GM19035 (cell line): ENCODE measurements at regions not wholly inside any gene's neighbourhood (a gene's known extent, or its start where the extent isn't known, plus 50 kb on each side); places are given as distances from the start of the nearest gene placed in this dataset.
"Not testable (repeated sequence)": the region's sequence is repeated elsewhere in the genome, so short reads cannot be mapped to it uniquely, and the experiment has no call there.

Experiments
- ATAC-seq: cut with Tn5 transposase; IDR thresholded peaks from one replicate; pipeline ENCODE4 v1.9.1; 2021; ENCODE audit not compliant: unreplicated experiment

DNA sequence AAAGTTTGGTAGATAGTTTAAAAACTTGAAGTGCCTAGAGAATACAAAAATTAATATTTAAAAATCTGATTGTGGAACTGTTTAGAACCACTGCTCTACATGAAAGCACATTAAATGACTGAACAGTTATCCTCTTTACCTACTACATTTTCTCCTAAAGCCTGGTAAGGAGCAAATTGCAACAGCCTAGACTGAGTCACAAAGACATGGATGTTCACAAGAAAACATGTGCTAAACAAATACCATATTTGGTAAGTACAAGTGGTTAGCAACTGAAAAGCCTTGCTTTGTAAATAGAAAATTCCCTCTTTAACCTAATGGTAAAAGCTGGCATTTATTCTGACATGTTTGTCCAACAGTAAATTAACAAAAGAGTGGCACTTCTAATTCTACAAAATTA, 203.1 kb downstream of the FBXO8 start:
- ATAC-seq = no peak

DNA sequence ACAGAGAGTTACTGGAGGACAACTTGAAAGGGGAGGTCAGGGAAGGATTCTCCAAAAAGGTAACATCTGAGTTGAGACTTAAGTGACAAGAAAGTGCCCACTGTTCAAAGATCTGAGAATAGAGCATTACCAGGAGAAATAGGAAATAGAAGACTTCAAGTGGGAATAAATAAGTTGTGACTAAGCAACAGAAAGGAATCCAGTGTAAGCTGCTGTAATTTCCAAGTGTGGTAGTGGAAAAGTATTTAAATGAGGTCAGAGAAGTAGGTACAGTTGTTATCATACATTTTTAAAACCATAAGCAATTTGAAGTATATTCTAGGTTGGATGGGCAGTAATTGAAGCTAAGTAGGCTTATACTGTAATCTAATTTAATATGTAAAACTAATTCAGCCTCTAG, 211.9 kb downstream of the FBXO8 start:
- ATAC-seq = no peak

DNA sequence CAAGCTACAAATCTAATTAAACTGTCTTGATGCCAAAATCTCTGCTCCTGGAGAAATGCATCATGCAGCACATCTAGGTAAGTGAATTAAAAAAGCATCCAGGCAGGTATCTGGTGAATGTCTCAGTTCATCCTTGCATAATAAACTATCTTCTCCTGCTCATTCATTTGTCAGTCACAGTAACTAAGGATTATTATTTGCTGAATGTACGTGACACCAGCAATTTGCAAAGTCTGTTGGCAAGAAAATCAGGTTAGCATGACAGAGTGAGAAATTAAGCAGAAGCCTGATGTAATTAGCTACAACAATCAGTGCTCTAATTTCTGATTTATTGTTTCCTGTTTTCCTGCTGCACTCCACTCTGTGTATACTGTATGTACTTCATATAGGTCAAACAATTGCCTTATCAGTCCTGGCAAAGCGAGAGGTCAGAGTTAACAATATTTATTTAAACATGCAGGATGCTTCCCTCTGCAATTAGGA, 213.6 kb downstream of the FBXO8 start:
- no peak for ATAC-seq

DNA sequence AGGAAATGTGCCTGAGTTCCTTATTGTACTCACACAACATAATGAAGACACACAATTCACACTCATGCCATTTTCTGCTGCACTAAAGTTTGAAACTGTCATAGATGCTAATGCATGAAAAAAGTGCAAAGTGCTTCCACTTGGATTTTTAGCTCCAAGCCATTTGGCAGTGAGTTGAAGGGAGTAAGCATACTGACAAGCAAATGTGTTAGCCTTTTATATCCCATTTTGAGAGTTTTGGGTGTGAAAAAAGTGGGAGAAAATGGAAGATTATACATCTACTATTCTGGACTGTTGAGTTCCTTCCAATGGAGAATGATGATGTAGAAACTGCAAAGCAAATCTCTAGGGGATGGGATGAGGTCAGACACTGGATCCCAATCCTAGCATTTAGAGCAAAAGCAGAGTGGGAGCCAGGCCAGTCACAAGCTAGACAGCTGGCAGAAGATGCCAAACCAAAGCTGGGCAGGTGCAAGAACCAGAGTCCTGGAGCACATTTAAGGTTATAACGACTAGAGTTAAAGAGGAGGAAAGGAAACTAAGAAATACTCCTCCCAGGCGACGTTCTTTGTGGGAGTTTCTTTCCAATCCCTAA, 216.8 kb downstream of the FBXO8 start:
- ATAC-seq = no peak

DNA sequence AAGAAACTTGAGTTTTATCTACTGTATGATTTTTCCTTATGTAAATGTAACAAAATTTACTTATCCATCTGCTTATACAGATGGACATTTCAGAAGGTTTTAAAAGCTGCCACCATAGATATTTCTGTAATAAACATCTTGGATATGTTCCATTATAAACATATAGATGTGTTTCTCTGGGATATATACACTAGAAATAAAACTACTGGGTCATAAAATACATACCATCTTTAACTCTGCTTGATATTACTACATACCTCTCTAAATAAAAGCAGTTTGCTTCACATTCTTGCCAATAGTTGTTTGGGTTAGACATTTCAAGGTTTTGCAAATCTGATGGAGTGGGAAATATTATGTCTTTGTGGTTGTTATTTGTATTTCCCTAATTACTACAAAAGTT, 220.6 kb downstream of the FBXO8 start:
- no peak for ATAC-seq

DNA sequence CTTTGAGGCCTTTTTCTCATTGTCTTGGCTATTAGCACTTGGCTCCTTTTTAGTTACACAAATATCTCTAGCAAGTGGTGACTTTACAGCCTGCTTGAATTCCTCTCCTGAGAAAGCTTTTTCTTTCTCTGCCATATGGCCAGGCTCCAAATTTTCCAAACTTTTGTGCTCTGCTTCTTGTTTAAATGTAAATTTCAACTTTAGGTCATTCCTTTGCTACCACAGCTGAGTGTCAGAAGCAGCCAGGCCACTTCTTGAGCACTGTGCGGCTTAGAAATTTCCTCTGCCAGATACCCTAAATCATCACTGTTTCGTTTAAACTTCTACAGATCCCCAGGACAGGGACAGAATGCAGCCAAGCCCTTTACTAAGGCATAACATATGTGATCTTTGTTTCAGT, 222.4 kb downstream of the FBXO8 start:
- ATAC-seq = no peak

DNA sequence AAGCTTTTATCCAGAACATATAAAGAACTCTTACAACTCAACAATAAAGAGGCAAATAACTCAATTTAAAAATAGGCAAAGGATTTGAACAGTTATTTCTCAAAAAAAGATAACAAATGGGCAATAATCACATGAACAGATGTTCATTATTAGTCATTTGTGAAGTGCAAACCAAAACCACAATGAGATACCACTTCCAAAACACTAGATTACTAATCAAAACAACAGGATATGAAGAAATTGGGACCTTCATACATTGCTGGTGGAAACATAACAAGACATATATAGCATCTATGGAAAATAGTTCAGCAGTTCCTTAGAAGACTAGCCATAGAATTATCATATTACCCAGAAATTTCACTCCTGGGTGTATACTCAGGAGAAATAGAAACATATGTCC, 224.6 kb downstream of the FBXO8 start:
- ATAC-seq = no peak

DNA sequence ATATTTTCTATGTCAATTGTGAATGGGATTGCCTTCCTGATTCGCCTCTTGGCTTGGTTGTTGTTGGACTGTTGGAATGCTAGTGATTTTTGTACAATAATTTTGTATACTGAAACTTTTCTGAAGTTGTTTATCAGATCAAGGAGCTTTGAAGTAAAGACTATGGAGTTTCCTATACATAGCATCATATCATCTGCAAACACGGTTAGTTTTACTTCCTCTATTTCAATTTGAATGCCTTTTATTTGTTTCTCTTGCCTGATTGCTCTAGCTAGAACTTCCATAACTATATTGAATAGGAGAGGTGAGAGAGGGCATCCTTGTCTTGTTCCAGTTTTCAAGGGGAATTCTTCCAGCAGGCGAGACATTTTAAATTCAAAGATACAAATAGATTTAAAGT, 226.5 kb downstream of the FBXO8 start:
- ATAC-seq = no peak

DNA sequence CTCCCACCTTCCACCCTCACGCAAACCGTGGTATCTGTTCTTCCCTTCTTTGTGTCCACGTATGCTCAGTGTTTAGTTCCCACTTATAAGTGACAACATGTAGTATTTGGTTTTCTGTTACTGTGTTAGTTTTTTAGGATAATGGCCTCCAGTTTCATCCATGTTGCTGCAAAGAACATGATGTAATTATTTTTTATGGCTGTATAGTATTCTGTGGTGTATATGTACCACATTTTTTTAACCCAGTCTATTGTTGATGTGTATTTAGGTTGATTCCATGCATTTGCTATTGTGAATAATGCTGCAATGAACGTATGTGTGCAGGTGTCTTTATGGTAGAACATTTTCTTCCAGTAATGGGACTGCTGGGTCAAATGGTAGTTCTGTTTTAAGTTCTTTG, 228.1 kb downstream of the FBXO8 start:
- no peak for ATAC-seq

DNA sequence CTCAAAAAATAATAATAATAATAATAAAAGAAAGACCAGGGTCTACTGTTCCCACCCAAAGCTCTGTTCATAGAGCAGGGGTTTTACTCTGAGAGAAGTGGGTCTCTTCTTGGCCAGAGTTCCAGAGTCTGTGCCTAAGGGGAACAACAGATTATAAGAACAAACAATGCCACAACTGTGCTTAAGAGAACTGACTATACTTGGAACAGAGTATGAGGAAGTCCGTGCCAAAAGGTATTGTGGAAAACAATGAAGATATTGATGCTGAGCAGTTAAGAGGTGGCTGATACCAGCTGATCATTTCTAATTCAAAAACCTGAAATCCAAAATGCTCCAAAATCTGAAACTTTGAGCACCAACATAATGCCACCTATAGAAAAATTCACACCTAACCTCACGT, 229.6 kb downstream of the FBXO8 start:
- no peak for ATAC-seq

DNA sequence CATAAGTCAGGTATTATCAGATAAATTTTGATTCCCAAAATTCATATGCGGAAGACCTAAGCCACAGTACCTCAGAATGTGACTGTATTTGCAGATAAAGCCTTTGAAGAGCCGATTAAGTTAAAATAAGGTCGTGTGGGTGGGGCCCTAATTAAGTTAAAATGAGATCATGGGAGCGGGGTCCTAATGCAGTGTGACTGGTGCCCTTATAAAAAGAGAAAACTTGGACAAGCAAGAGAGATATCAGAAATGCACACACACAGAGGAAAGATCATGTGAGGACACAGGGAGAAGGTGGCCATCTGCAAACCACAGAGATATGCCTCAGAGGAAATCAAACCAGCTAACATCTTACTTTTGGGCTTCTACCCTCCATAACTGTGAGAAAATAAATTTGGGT, 236.1 kb downstream of the FBXO8 start:
- no peak for ATAC-seq

DNA sequence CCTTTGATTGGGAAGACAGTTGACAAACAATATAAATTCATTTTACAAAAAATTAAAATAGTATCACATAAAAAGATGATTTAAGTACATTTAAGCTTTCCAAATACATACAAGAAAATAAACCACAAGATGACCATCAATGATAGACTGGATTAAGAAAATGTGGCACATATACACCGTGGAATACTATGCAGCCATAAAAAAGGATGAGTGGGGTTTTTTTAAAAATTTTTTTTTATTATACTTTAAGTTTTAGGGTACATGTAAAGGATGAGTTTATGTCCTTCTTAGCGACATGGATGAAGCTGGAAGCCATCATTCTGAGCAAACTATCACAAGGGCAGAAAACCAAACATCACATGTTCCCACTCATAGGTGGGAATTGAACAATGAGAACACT, 237.6 kb downstream of the FBXO8 start:
- not testable (repeated sequence) for ATAC-seq

DNA sequence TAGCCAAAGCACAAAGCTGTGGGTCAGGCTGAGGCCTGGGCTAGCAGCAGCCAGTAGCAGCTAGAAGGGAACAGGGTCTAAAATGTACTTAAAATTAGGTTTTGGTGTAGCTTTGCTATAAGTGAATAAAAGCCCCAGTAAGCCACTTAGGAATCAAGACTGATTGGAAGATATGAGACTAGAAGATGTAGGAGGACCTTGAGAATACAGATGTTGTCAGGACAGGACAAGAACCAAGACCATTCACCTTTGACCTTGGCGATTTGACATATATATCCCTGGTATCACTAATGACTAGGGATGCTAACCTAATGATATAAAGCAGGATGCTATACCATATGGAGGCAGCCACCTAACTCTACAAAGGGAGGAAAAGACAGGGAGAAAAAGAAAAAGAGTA, 238.1 kb downstream of the FBXO8 start:
- ATAC-seq = no peak

DNA sequence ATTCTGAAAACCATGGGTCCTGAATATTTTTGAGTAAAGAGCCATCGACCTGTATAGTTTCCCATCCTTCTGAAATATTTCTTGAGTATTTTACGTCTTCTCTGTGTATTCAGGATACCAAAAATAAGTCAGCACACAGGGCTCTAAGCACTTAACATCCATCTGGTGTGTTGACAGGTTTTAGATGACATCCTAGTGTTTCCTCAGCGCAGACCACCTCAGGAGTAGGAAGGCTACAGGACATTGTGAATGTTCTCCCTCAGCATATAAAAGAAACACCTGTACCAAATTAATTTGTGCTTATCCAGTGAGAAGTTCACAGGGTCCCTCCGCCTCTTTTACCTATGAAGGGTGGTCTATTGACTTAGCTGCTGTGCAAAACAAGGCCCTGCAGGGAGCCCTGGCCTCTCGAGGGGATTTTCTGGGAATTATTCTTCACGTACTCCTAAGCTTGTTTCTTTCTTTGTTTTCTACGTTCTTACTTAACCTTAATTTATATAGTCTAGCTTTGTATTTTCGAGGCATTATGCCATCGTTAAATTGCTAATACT, 241.8 kb downstream of the FBXO8 start:
- ATAC-seq = no peak

DNA sequence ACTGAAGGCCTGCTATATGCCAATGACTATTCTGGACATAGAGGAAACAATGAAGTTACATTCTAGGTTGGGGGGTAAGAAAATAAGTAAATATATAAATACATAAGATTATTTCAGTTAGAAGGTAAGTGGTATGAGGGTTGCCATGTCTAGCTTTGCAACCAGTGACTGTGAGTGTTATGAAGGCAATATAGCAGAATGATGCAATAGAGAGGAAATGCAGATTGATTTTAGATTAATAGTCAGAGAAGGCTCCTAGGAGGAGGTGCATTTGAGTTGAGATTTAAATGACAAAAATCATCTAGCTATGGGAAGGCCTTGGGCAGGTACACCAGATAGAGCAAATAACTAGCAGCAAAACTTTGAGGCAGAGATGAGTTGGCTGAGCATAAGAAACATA, 243.2 kb downstream of the FBXO8 start:
- ATAC-seq = no peak

DNA sequence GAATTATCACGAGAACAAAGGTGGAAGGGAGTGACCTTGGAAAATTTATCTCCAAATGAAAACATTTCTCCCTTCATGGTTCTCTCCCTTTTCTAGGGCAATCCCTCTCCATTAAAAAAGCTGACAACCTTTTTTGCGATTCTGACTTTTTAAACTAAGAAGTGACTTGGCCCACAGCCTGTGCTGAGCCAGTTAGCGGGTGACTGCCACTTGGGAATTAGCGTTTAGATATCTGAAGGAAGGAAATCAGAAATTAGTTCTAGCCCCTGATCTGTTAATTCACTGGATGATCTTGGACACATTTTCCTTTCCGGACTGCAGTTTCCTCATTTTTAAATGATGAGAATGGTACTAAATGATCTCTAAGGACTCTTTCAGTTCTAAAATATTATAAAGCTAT, 245.0 kb downstream of the FBXO8 start:
- no peak for ATAC-seq

DNA sequence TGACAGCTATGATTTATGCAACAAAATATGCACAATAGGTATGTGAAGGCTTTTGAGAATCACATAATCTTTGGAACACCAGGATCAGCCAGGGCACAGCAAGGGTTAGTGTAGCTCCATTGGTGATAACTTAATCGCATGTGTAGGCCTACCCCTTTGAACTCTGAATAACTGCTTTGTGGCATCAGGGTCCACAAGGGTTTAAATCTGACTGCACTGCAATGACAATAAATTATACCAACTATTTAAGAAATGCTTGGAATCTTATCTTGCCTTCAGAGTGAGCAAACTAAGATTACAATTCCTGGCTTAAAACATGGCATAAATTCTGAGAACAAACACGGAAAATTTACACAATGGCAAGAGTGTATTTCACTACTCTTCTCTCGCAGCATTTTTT, 245.8 kb downstream of the FBXO8 start:
- ATAC-seq = no peak

DNA sequence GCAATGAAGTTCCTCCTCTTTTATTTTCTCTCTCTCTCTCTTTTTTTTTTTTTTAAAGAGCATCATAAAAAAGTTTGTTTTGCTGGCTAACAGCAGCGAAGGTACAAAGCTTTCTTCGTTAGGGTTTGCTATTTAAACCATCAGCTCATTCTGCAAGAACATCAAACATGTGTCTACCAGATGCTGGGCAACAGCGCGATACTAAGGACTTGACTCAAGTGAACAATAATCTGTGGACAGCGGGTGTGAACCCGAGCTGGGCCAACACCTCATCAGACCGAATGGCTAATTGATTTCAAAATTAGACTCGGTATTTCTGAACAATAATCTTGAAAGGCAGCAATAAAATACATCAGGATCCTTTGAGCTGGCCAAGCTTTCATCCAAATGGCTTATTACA, 246.4 kb downstream of the FBXO8 start:
- no peak for ATAC-seq

DNA sequence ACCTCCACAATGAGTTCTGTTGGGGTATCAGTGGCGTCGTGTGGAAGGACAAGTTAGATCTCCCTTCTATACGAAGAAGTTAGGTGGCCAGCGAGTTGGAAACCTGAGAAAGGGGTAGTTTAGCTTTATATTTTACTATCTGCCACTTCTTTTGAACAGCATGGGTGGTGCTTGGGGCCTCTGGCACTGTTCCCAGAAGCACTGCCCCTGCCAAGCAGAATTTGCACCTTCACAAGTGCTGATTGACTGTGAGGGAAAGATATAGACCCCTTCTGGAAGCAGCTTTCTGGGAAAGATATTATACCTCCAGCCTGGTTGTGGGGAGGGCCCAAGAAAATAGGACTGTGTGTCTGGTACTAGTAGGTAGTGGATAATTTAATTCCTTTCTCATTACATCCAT, 246.9 kb downstream of the FBXO8 start:
- no peak for ATAC-seq

DNA sequence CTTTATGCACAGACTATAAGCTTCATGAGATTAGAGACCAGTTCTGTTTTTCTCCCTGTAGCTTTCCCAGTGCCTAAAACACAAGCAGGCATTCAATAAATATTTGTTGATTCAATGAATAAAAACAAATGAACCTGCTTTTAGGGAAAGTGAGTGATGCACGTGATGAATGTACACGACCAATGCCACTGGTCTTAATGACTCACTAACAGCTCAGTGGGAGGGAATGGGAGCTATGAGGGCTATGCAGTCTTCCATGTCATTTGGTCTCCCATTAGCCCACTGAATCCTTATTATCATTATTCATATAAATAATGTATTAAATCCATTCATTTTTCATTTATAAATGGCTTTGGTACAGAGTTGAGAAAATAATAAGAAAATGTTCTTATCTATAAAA, 247.4 kb downstream of the FBXO8 start:
- no peak for ATAC-seq

DNA sequence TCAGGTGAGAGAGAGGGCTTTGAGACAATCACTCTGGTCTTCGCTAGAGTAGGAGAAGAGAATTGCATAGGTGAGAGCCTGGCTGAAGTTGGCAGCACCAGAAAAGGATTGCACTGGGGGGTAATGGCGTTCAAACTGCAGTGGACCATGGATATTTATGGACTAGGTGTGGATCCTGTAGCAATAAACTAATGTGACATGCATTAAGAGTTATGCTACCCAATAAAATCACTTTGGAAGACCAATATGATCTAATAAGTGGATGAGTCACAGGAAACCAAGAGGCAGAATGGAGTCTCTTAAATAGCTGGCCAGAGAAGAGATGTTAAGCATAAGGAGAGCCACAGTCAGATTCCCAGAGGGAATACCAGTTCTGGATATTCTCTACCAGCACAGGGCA, 259.8 kb downstream of the FBXO8 start:
- no peak for ATAC-seq

DNA sequence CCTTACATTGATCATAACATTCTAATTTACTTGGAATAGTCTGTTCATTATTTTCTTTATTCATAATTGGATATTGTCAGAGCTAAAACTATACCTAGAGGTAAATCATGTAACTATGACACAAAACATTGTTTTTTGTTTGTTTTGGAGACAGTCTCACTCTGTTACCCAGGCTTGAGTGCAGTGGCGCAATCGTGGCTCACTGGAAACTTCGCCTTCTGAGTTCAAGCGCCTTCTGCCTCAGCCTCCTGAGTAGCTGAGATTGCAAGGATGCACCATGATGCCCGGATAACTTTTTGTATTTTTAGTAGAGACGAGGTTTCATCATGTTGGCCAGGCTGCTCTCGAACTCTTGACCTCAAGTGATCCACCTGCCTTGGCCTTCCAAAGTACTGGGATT, 265.2 kb downstream of the FBXO8 start:
- ATAC-seq = no peak

DNA sequence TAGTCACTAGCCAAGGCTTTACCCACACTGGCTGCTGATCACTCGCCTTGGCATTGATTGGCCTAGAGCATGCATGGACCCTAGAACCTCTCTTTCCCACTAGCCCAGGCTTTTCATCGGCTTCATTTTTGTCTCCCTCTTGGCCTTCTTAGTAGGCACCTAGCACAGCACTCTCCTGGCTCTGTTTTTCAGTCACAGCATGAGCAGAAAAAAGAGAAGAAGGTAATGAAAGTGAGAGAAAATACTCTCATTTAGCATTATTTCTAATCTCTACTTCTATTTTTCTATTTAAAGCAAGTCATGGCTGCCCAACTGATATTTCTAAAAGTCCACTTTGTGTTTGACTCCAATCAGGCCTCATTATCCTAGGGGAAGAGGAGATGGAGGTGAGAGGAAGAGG, 267.2 kb downstream of the FBXO8 start:
- no peak for ATAC-seq
